HepG2 (cell line): ENCODE measurements at regions not wholly inside any gene's neighbourhood (a gene's known extent, or its start where the extent isn't known, plus 50 kb on each side); places are given as distances from the start of the nearest gene placed in this dataset.

Experiments
- ATAC-seq: fragments of 200-7000 bp; cut with Tn5 transposase; 3 replicates; pipeline ENCODE4 v1.9.1; 2020; ENCODE audit warnings: mild to moderate bottlenecking, moderate library complexity
- BruUV-seq: library from RNA; stranded (reverse); fragments of 400-500 nt; replicated peaks from 2 replicates; lab custom pipeline; 2021; lab: Mats Ljungman, UMichigan
- CTCF ChIA-PET: fragments of 300-600 bp; formaldehyde crosslinking; extraction: SDS; loops from one replicate; lab custom pipeline; 2021; ENCODE audit warnings: low total read pairs, inconsistent platforms, low intra/inter-chr PET ratio; lab: Yijun Ruan, JAX
- POLR2A ChIA-PET: fragments of 350-600 bp; sonication (Branson Sonifier 250); formaldehyde crosslinking; loops from one replicate; lab custom pipeline; 2020; ENCODE audit warnings: antibody characterized with exemption, inconsistent platforms; lab: Yijun Ruan, JAX
- DNase-seq: peaks from one replicate; pipeline ENCODE4 v3.0.0-alpha.2; 2015; ENCODE audit warnings: low spot score
- FAIRE-seq: peaks from 3 replicates; lab custom pipeline; 2011; peaks lifted over from hg19 to GRCh38; lab: Jason Lieb, UNC
- H2AFZ ChIP-seq: one replicate; pipeline ENCODE4 v1.6.1; 2011; ENCODE audit warnings: low read length, inconsistent platforms
- H3K27ac ChIP-seq: fragments of 300-600 bp; 3 replicates; pipeline ENCODE4 v1.8.0; 2011; ENCODE audit warnings: mixed run types, mild to moderate bottlenecking, mixed read lengths, low read length, inconsistent platforms; ENCODE audit not compliant: insufficient read depth; ENCODE audit errors: extremely low read length
- H3K27me3 ChIP-seq, 2 experiments: fragments of 200-600 bp in 1 of 2; 2 replicates in 1 of 2; 3 replicates in 1 of 2; pipeline versions ENCODE4 v1.6.0 to v1.8.0; 2011; ENCODE audit warnings: low read length in 2 of 2, mild to moderate bottlenecking in 2 of 2, moderate library complexity in 2 of 2, inconsistent platforms in 1 of 2; ENCODE audit not compliant: insufficient read depth in 2 of 2, control insufficient read depth in 1 of 2
- H3K36me3 ChIP-seq, 2 experiments: fragments of 200-600 bp in 1 of 2; replicated peaks in 1 of 2; 2 replicates in 1 of 2; 3 replicates in 1 of 2; pipeline versions ENCODE4 v1.5.1 to v1.8.0; 2011; ENCODE audit warnings: low read length in 2 of 2, inconsistent platforms in 1 of 2; ENCODE audit not compliant: insufficient read depth in 2 of 2, control insufficient read depth in 1 of 2
- H3K4me1 ChIP-seq: 2 replicates; pipeline ENCODE4 v1.5.1; 2012; ENCODE audit warnings: low read length, inconsistent platforms; ENCODE audit not compliant: insufficient read depth
- H3K4me2 ChIP-seq: 2 replicates; pipeline ENCODE4 v1.6.0; 2011; ENCODE audit warnings: low read depth, low read length, inconsistent platforms
- H3K4me3 ChIP-seq, 3 experiments: fragments of 200-600 bp in 1 of 3; sonication (generic), shearing (Covaris generic) in 1 of 3; replicated peaks in 1 of 3; 2 replicates each; pipeline ENCODE4 v1.5.1; 2011 to 2016; ENCODE audit warnings: low read length in 3 of 3, inconsistent platforms in 2 of 3, low read depth in 2 of 3, mild to moderate bottlenecking in 2 of 3, control low read depth in 1 of 3, mixed read lengths in 1 of 3; ENCODE audit not compliant: insufficient read depth in 1 of 3
- H3K79me2 ChIP-seq: one replicate; pipeline ENCODE4 v1.6.1; 2011; ENCODE audit warnings: low read length, inconsistent platforms; ENCODE audit not compliant: insufficient read depth
- H3K9ac ChIP-seq: 2 replicates; pipeline ENCODE4 v1.6.0; 2011; ENCODE audit warnings: mild to moderate bottlenecking, low read depth, low read length, inconsistent platforms; ENCODE audit not compliant: insufficient read depth
- H3K9me3 ChIP-seq: 2 replicates; pipeline ENCODE4 v1.5.1; 2012; ENCODE audit warnings: mild to moderate bottlenecking, low read length
- H4K20me1 ChIP-seq: 2 replicates; pipeline ENCODE4 v1.6.0; 2011; ENCODE audit warnings: inconsistent platforms, mild to moderate bottlenecking, low read length, moderate library complexity; ENCODE audit not compliant: insufficient read depth
- CERS6 ChIP-seq: sonication (generic); formaldehyde crosslinking; IDR thresholded peaks from 2 replicates; pipeline ENCODE4 v1.5.0; 2020; ENCODE audit warnings: missing genetic modification reagents
- CTCF ChIP-seq: sonication (generic); formaldehyde crosslinking; IDR thresholded peaks from 2 replicates; pipeline ENCODE4 v1.5.0; 2020; ENCODE audit warnings: mild to moderate bottlenecking, missing genetic modification reagents, moderate library complexity
- GTF2F1 ChIP-seq: fragments of 150-350 bp; IDR thresholded peaks from 2 replicates; pipeline ENCODE4 v1.6.1; 2014; ENCODE audit warnings: low read length
- NFE2L2 ChIP-seq: fragments of 150-350 bp; IDR thresholded peaks from 2 replicates; pipeline ENCODE4 v1.6.1; 2014; ENCODE audit warnings: low read length
- ZSCAN31 ChIP-seq: sonication (generic); formaldehyde crosslinking; IDR thresholded peaks from 2 replicates; pipeline ENCODE4 v1.5.0; 2020; ENCODE audit warnings: low read depth, mild to moderate bottlenecking, missing genetic modification reagents
- WGBS: methylation state at CpG from one replicate; pipeline ENCODE4 v1.1.6; 2017; ENCODE audit warnings: low lambda C conversion rate; 5-methylcytosine and 5-hydroxymethylcytosine counted together
- in situ Hi-C: cut with HindIII; loops from 2 replicates; pipeline ENCODE4 v1.10.0; 2017; ENCODE audit warnings: low pct_unique_long_range_greater_than_20kb; ENCODE audit not compliant: extremely low pct_ligation_motif_present
- intact Hi-C: fragments of 100-400 bp; cut with micrococcal nuclease; formaldehyde crosslinking; loops from one replicate; pipeline ENCODE4 v1.10.0; 2022; ENCODE audit not compliant: unreplicated experiment

- H2AFZ ChIP-seq: no peak overlapping the region
- in situ Hi-C loops: no loop called here
- ChIA-PET CTCF (no interaction called here), POLR2A (no interaction called here)
- H3K27me3 ChIP-seq: no peaks in the 10 kb centered on the region
- H4K20me1 ChIP-seq: no peaks in the 10 kb centered on the region
- no peak overlapping the region for H3K4me3 ChIP-seq
- H3K4me1 ChIP-seq: peaks cover 14% of the 10 kb centered on the region
- WGBS: 33% methylated on average over 2 of the region's 5 CpGs
- FAIRE-seq (no peak), ATAC-seq (peak; percentile 51; the same call in 2 of the 3 replicates), DNase-seq (no peak)
- no peak overlapping the region for H3K4me2 ChIP-seq
- BruUV-seq: no TSS peak
- no peak overlapping the region for H3K9ac ChIP-seq
- TF ChIP-seq CTCF (0 out of 2 replicates have a peak, but pooled peaks have one; percentile 15), GTF2F1 (no peak)
- no peaks in the 10 kb centered on the region for H3K36me3 ChIP-seq
- H3K9me3 ChIP-seq: no peaks in the 10 kb centered on the region
- no peaks in the 10 kb centered on the region for H3K79me2 ChIP-seq
- intact Hi-C loops: no loop called here
- H3K27ac ChIP-seq: no peak overlapping the region
Observed at GRCh38 chr3:15969874-15970640, 172.3 kb upstream of the ANKRD28 start.

- TF ChIP-seq ZSCAN31 (CRISPR knock-in tag) (peak; percentile 99), NFE2L2 (peak; percentile 11; the same call in 1 of the 2 replicates), CERS6 (CRISPR knock-in tag) (no peak)
- TF ChIP-seq, all 625 proteins: peak for 2
- Histone ChIP-seq H3K9me3 (no peaks in the 10 kb centered on the region), H2AFZ (no peak overlapping the region), H3K4me1 (no peaks in the 10 kb centered on the region; the same call in 1 of the 2 replicates), H3K4me2 (no peak overlapping the region), H3K9ac (no peak overlapping the region), H3K79me2 (no peaks in the 10 kb centered on the region), H3K27ac (no peak overlapping the region), H3K4me3 (no peak overlapping the region), H3K27me3 (no peaks in the 10 kb centered on the region), H3K36me3 (no peaks in the 10 kb centered on the region), H4K20me1 (no peaks in the 10 kb centered on the region)
- WGBS: 55% methylated on average over 7 of the region's 8 CpGs
- ChIA-PET CTCF (no interaction called here), POLR2A (no interaction called here)
- FAIRE-seq (no peak), DNase-seq (no peak), ATAC-seq (no peak)
- intact Hi-C loops (no loop called here), in situ Hi-C loops (no loop called here)
- no TSS peak for BruUV-seq
Observed at GRCh38 chr3:15973414-15973813, 175.6 kb upstream of the ANKRD28 start.
